OCI-LY7 (cell line): ENCODE measurements at regions not wholly inside any gene's neighbourhood (a gene's known extent, or its start where the extent isn't known, plus 50 kb on each side); places are given as distances from the start of the nearest gene placed in this dataset.

ENCODE experiments used
- CTCF ChIP-seq: fragments of 200-600 bp; sonication (generic); conservative IDR thresholded peaks from 2 replicates; pipeline ENCODE4 v1.5.1; 2014; ENCODE audit warnings: mild to moderate bottlenecking, antibody characterized with exemption, low read length, moderate library complexity, mixed read lengths
- EZH2phosphoT487 ChIP-seq: fragments of 200-600 bp; sonication (generic); IDR thresholded peaks from 2 replicates; pipeline ENCODE4 v1.6.1; 2018; ENCODE audit warnings: low read depth, borderline replicate concordance, mild to moderate bottlenecking, mixed run types, antibody characterized with exemption, low read length, moderate library complexity, mixed read lengths

- TF ChIP-seq CTCF: peak; percentile 79
- TF ChIP-seq EZH2phosphoT487: no peak
Measured at GRCh38 chr9:79129865-79130480, 441.8 kb upstream of the TLE4 start.
